ENCODE measurements at regions not wholly inside any gene's neighbourhood (a gene's known extent, or its start where the extent isn't known, plus 50 kb on each side); places are given as distances from the start of the nearest gene placed in this dataset.

- TF ChIP-seq CTCF (conservative IDR thresholded peaks at IDR 0.05; ENCODE audit: low read depth, low read length) (no peak), CEBPB (IDR thresholded peaks at IDR 0.05; ENCODE audit: low read depth, low read length) (no peak), RAD21 (IDR thresholded peaks at IDR 0.05; ENCODE audit: low read length) (no peak), RCOR1 (IDR thresholded peaks at IDR 0.05; ENCODE audit: insufficient replicate concordance, low read length) (no peak), POLR2A (IDR thresholded peaks at IDR 0.05; ENCODE audit: low read depth, low read length) (no peak), MAFK (IDR thresholded peaks at IDR 0.05; ENCODE audit: low read depth, low read length) (no peak), BHLHE40 (IDR thresholded peaks at IDR 0.05; ENCODE audit: low read depth, low read length) (no peak), MXI1 (IDR thresholded peaks at IDR 0.05; ENCODE audit: borderline replicate concordance, low read depth, low read length) (no peak)
These were observed 60.5 kb upstream of the MRPS22 start for GRCh38 chr3:139283301-139283700.

All from IMR-90 (cell line).